WTC11 (cell line): ENCODE measurements at regions not wholly inside any gene's neighbourhood (a gene's known extent, or its start where the extent isn't known, plus 50 kb on each side); places are given as distances from the start of the nearest gene placed in this dataset.

Source experiments
- ATAC-seq: fragments of 200-7000 bp; cut with Tn5 transposase; 2 replicates; pipeline ENCODE4 v1.10.0; 2021; ENCODE audit warnings: mild to moderate bottlenecking, moderate library complexity
- CTCF ChIA-PET: fragments of 300-600 bp; sonication (Branson Sonifier 250); formaldehyde crosslinking; loops from one replicate; lab custom pipeline; 2021; ENCODE audit warnings: antibody characterized with exemption; lab: Charles Lee
- POLR2A ChIA-PET: fragments of 350-600 bp; sonication (Branson Sonifier 250); formaldehyde crosslinking; loops from one replicate; lab custom pipeline; 2021; ENCODE audit warnings: antibody characterized with exemption; lab: Charles Lee
- DNase-seq: peaks from one replicate; pipeline ENCODE4 v3.0.0; 2021; ENCODE audit warnings: low spot score
- H3K27ac Mint-ChIP-seq: 2 replicates; pipeline ENCODE4 v1.8.0; 2021; ENCODE audit warnings: mixed read lengths
- H3K27me3 Mint-ChIP-seq: 2 replicates; pipeline ENCODE4 v1.8.0; 2021; ENCODE audit warnings: low read depth, mild to moderate bottlenecking, moderate library complexity, mixed read lengths
- H3K36me3 Mint-ChIP-seq: 2 replicates; pipeline ENCODE4 v1.8.0; 2021; ENCODE audit warnings: mixed read lengths
- H3K4me1 Mint-ChIP-seq: 2 replicates; pipeline ENCODE4 v1.8.0; 2022; ENCODE audit warnings: mixed read lengths
- H3K4me3 Mint-ChIP-seq: 2 replicates; pipeline ENCODE4 v1.8.0; 2021; ENCODE audit warnings: mild to moderate bottlenecking, moderate library complexity, mixed read lengths
- H3K9me3 Mint-ChIP-seq: 2 replicates; pipeline ENCODE4 v1.8.0; 2021; ENCODE audit warnings: mixed read lengths
- ARID4B ChIP-seq: sonication (generic); formaldehyde crosslinking; IDR thresholded peaks from 2 replicates; pipeline ENCODE4 v1.8.0; 2023; ENCODE audit warnings: missing genetic modification reagents, mild to moderate bottlenecking, borderline replicate concordance
- CBFB ChIP-seq: sonication (generic); formaldehyde crosslinking; IDR thresholded peaks from 2 replicates; pipeline ENCODE4 v1.8.1; 2022; ENCODE audit warnings: mild to moderate bottlenecking, low read depth, missing genetic modification reagents
- CREM ChIP-seq: sonication (generic); formaldehyde crosslinking; IDR thresholded peaks from 2 replicates; pipeline ENCODE4 v1.8.1; 2022; ENCODE audit warnings: mild to moderate bottlenecking, missing genetic modification reagents, moderate library complexity
- E2F1 ChIP-seq: sonication (generic); formaldehyde crosslinking; IDR thresholded peaks from 2 replicates; pipeline ENCODE4 v1.8.0; 2022; ENCODE audit warnings: mild to moderate bottlenecking, missing genetic modification reagents
- ELF4 ChIP-seq: sonication (generic); formaldehyde crosslinking; IDR thresholded peaks from 2 replicates; pipeline ENCODE4 v1.8.1; 2022; ENCODE audit warnings: low read depth, mild to moderate bottlenecking, moderate library complexity, missing genetic modification reagents
- ETV6 ChIP-seq: sonication (generic); formaldehyde crosslinking; IDR thresholded peaks from 2 replicates; pipeline ENCODE4 v1.8.1; 2022; ENCODE audit warnings: mild to moderate bottlenecking, missing genetic modification reagents
- GABPB1 ChIP-seq: sonication (generic); formaldehyde crosslinking; IDR thresholded peaks from 2 replicates; pipeline ENCODE4 v1.8.1; 2023; ENCODE audit warnings: mild to moderate bottlenecking, missing genetic modification reagents
- JUN ChIP-seq: sonication (generic); formaldehyde crosslinking; IDR thresholded peaks from 2 replicates; pipeline ENCODE4 v1.8.0; 2023; ENCODE audit warnings: mild to moderate bottlenecking, missing genetic modification reagents
- NFYB ChIP-seq: sonication (generic); formaldehyde crosslinking; conservative IDR thresholded peaks from 2 replicates; pipeline ENCODE4 v1.8.0; 2022; ENCODE audit warnings: low read depth, missing genetic modification reagents
- USF1 ChIP-seq: sonication (generic); formaldehyde crosslinking; IDR thresholded peaks from 2 replicates; pipeline ENCODE4 v1.8.0; 2022; ENCODE audit warnings: mild to moderate bottlenecking, missing genetic modification reagents
- ZNF263 ChIP-seq: sonication (generic); formaldehyde crosslinking; IDR thresholded peaks from 2 replicates; pipeline ENCODE4 v1.8.1; 2022; ENCODE audit warnings: low read depth, mild to moderate bottlenecking, moderate library complexity, missing genetic modification reagents
- ZNF317 ChIP-seq: sonication (generic); formaldehyde crosslinking; IDR thresholded peaks from 2 replicates; pipeline ENCODE4 v1.8.1; 2023; ENCODE audit warnings: low read depth, mild to moderate bottlenecking, moderate library complexity, missing genetic modification reagents, borderline replicate concordance
- ZNF423 ChIP-seq: fragments of 250-450 bp; sonication (Bioruptor Pico); IDR thresholded peaks from 2 replicates; pipeline ENCODE4 v2.1.2; 2022; ENCODE audit warnings: mild to moderate bottlenecking, moderate library complexity
- TF ChIP-seq, protein P1 (sequence below): sonication (generic); formaldehyde crosslinking; IDR thresholded peaks from 2 replicates; pipeline ENCODE4 v1.8.1; 2022; ENCODE audit warnings: low read depth, mild to moderate bottlenecking, moderate library complexity, missing genetic modification reagents, borderline replicate concordance
- TF ChIP-seq, protein P2 (sequence below): sonication (generic); formaldehyde crosslinking; conservative IDR thresholded peaks from 2 replicates; pipeline ENCODE4 v1.8.1; 2022; ENCODE audit warnings: mild to moderate bottlenecking, missing genetic modification reagents
- TF ChIP-seq, protein P3 (sequence below): sonication (generic); formaldehyde crosslinking; IDR thresholded peaks from 2 replicates; pipeline ENCODE4 v1.8.0; 2023; ENCODE audit warnings: mild to moderate bottlenecking, missing genetic modification reagents

- TF ChIP-seq, protein P1, sequence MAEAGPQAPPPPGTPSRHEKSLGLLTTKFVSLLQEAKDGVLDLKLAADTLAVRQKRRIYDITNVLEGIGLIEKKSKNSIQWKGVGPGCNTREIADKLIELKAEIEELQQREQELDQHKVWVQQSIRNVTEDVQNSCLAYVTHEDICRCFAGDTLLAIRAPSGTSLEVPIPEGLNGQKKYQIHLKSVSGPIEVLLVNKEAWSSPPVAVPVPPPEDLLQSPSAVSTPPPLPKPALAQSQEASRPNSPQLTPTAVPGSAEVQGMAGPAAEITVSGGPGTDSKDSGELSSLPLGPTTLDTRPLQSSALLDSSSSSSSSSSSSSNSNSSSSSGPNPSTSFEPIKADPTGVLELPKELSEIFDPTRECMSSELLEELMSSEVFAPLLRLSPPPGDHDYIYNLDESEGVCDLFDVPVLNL (CRISPR knock-in tag) = no peak
- no peak for TF ChIP-seq ZNF423 (CRISPR knock-in tag)
- TF ChIP-seq, protein P2, sequence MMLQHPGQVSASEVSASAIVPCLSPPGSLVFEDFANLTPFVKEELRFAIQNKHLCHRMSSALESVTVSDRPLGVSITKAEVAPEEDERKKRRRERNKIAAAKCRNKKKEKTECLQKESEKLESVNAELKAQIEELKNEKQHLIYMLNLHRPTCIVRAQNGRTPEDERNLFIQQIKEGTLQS (CRISPR knock-in tag) = no peak
These were observed 75.5 kb upstream of the TNR start (continued) for GRCh38 chr1:175818929-175819328.

DNA sequence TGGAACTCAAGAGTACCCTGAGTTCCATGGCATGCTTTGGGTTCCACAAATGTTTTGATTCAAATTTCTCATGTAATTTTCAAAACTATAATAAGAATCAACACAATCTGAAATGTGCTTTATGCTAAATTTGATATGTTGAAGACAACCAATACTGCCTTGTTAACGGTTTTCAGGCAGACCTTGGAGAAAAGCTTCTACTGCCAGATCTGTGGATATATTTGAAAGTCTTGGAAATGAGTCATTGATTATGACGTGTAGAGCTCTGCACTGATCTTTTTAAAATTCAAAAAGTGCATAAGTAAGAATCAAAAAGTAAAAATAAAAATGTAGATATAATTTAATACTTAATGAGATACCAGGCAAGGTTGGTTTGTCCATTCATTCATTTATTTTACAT lies 74.0 kb upstream of the TNR start:
- DNase-seq (no peak), ATAC-seq (no peak)
- H3K4me3 Mint-ChIP-seq = no peak overlapping the region
- H3K36me3 Mint-ChIP-seq = peaks cover 10% of the 10 kb centered on the region
- peaks cover 12% of the 10 kb centered on the region for H3K4me1 Mint-ChIP-seq
- no peak overlapping the region for H3K27ac Mint-ChIP-seq
- peaks cover 14% of the 10 kb centered on the region for H3K9me3 Mint-ChIP-seq
- POLR2A ChIA-PET = no interaction called here
- TF ChIP-seq, protein P3, sequence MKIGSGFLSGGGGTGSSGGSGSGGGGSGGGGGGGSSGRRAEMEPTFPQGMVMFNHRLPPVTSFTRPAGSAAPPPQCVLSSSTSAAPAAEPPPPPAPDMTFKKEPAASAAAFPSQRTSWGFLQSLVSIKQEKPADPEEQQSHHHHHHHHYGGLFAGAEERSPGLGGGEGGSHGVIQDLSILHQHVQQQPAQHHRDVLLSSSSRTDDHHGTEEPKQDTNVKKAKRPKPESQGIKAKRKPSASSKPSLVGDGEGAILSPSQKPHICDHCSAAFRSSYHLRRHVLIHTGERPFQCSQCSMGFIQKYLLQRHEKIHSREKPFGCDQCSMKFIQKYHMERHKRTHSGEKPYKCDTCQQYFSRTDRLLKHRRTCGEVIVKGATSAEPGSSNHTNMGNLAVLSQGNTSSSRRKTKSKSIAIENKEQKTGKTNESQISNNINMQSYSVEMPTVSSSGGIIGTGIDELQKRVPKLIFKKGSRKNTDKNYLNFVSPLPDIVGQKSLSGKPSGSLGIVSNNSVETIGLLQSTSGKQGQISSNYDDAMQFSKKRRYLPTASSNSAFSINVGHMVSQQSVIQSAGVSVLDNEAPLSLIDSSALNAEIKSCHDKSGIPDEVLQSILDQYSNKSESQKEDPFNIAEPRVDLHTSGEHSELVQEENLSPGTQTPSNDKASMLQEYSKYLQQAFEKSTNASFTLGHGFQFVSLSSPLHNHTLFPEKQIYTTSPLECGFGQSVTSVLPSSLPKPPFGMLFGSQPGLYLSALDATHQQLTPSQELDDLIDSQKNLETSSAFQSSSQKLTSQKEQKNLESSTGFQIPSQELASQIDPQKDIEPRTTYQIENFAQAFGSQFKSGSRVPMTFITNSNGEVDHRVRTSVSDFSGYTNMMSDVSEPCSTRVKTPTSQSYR (CRISPR knock-in tag) = no peak
- no peak for TF ChIP-seq NFYB (CRISPR knock-in tag)
- no peak for TF ChIP-seq ELF4 (CRISPR knock-in tag)
- no peak for TF ChIP-seq JUN (CRISPR knock-in tag)
- no peak for TF ChIP-seq CREM (CRISPR knock-in tag)
- CTCF ChIA-PET = interaction anchor here (0.7 to 2.3 kb wide), 2 partner anchors 61 to 74 kb away, joined by 4 to 11 read pairs; no protein-coding TSS in a partner anchor
- H3K27me3 Mint-ChIP-seq = no peaks in the 10 kb centered on the region

DNA sequence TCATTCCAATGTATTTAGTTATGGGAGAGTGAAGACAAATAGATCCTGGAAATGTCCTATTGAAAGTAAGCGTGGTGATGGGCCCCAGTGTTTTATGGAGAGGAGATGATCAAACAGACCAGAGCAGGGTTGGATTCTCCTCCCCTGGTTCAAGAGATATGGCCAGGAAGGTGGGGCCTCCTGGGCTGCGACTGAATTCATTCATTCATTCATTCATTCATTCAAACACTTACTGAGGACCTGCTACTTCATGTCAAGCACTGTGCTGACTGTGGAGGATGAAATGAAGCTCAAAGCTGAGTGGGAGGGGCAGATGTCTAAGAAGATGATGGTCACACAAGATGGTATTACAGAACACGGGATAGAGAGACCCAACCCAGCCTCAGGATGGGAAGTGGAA lies 71.5 kb upstream of the TNR start:
- Mint-ChIP-seq H3K4me1 (peaks cover 15% of the 10 kb centered on the region), H3K27ac (no peak overlapping the region), H3K9me3 (peaks cover 18% of the 10 kb centered on the region), H3K4me3 (no peak overlapping the region), H3K36me3 (peaks cover 7% of the 10 kb centered on the region), H3K27me3 (peaks cover 3% of the 10 kb centered on the region)
- DNase-seq (no peak), ATAC-seq (no peak)
- TF ChIP-seq ZNF263 (CRISPR knock-in tag) (no peak), GABPB1 (CRISPR knock-in tag) (no peak), CREM (CRISPR knock-in tag) (no peak), ETV6 (CRISPR knock-in tag) (no peak), JUN (CRISPR knock-in tag) (no peak), ARID4B (CRISPR knock-in tag) (no peak), E2F1 (no peak), CBFB (CRISPR knock-in tag) (no peak), USF1 (CRISPR knock-in tag) (no peak), ZNF317 (CRISPR knock-in tag) (no peak)
- TF ChIP-seq, protein P3 (CRISPR knock-in tag) = no peak
- TF ChIP-seq, protein P1 (CRISPR knock-in tag) = no peak
- ChIA-PET CTCF (interaction anchor here (1.2 kb wide), 1 partner anchor 57 kb away, joined by 3 read pairs; no protein-coding TSS in a partner anchor), POLR2A (no interaction called here)
